Type B pancreatic cell (in vitro differentiated cells): ENCODE measurements at regions not wholly inside any gene's neighbourhood (a gene's known extent, or its start where the extent isn't known, plus 50 kb on each side); places are given as distances from the start of the nearest gene placed in this dataset.
"Not testable (repeated sequence)": the region's sequence is repeated elsewhere in the genome, so short reads cannot be mapped to it uniquely, and the experiment has no call there.

Experiments used
- DNase-seq: peaks from one replicate; pipeline ENCODE4 v3.0.0; 2021; ENCODE audit warnings: mixed read lengths; ENCODE audit not compliant: unreplicated experiment; ENCODE audit errors: extremely low spot score
- H3K27ac Mint-ChIP-seq: 2 replicates; pipeline ENCODE4 v1.8.0; 2021; ENCODE audit warnings: mild to moderate bottlenecking, mixed read lengths
- H3K27me3 Mint-ChIP-seq: 2 replicates; pipeline ENCODE4 v1.8.0; 2021; ENCODE audit warnings: mixed read lengths
- H3K36me3 Mint-ChIP-seq: 2 replicates; pipeline ENCODE4 v1.8.0; 2021; ENCODE audit warnings: mixed read lengths
- H3K4me1 Mint-ChIP-seq: one replicate; pipeline ENCODE4 v1.8.0; 2021; ENCODE audit warnings: mixed read lengths; ENCODE audit not compliant: unreplicated experiment
- H3K4me3 Mint-ChIP-seq: 2 replicates; pipeline ENCODE4 v1.8.0; 2021; ENCODE audit warnings: mild to moderate bottlenecking, mixed read lengths
- H3K9me3 Mint-ChIP-seq: 2 replicates; pipeline ENCODE4 v1.8.0; 2021; ENCODE audit warnings: mixed read lengths
- TF ChIP-seq, protein P1 (sequence below): fragments of 200-600 bp; sonication (generic); conservative IDR thresholded peaks from 2 replicates; pipeline ENCODE4 v1.5.0; 2021; ENCODE audit warnings: antibody characterized with exemption, mild to moderate bottlenecking

DNA sequence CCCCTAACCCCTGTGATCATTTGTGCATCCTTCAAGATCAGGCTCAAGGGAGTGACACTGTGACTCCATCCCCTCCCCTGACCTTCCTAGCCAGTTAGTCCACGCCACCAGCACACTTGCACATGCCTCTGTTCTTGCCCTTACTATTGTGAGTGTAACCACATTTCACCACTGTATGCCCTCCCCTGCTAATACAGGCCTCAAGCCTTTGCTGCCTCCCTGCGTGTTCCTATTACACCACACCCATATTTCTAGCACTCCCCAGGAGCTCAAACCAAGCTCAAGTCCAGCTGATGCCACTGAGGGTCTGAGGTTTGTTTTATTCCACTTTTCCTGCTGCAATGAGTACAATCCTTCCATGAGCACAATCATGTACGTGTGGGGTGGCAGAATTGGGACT lies 119.3 kb upstream of the FOXN2 start:
- Mint-ChIP-seq H3K9me3 (no peaks in the 10 kb centered on the region), H3K4me3 (no peak overlapping the region), H3K4me1 (no peaks in the 10 kb centered on the region), H3K27ac (no peak overlapping the region), H3K27me3 (no peaks in the 10 kb centered on the region), H3K36me3 (no peaks in the 10 kb centered on the region)
- TF ChIP-seq, protein P1, sequence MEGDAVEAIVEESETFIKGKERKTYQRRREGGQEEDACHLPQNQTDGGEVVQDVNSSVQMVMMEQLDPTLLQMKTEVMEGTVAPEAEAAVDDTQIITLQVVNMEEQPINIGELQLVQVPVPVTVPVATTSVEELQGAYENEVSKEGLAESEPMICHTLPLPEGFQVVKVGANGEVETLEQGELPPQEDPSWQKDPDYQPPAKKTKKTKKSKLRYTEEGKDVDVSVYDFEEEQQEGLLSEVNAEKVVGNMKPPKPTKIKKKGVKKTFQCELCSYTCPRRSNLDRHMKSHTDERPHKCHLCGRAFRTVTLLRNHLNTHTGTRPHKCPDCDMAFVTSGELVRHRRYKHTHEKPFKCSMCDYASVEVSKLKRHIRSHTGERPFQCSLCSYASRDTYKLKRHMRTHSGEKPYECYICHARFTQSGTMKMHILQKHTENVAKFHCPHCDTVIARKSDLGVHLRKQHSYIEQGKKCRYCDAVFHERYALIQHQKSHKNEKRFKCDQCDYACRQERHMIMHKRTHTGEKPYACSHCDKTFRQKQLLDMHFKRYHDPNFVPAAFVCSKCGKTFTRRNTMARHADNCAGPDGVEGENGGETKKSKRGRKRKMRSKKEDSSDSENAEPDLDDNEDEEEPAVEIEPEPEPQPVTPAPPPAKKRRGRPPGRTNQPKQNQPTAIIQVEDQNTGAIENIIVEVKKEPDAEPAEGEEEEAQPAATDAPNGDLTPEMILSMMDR, result no peak
- DNase-seq, result no peak

DNA sequence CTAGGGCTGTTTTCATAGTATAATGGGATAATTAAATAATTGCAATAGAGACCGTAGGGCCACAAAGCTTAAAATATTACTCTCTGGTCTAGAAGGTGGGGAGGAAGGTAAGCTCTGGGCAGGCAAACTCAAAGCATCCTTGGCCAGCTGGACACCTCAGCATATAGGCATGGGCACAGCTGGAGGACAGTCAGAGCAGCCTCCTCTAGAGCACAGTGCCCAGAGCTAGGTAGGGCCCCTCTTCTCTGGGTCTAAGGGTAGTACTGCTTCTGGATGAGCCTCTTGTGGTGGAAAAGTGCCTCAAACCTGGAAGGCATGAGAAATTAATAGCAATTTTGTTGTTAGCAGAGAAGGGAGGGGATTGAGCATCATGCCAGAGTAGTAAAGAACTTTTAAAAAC lies 116.9 kb upstream of the FOXN2 start:
- no peak for DNase-seq
- TF ChIP-seq, protein P1, result no peak
- Mint-ChIP-seq H3K9me3 (no peaks in the 10 kb centered on the region), H3K4me3 (no peak overlapping the region), H3K27ac (no peak overlapping the region), H3K27me3 (no peaks in the 10 kb centered on the region), H3K4me1 (no peaks in the 10 kb centered on the region), H3K36me3 (no peaks in the 10 kb centered on the region)

DNA sequence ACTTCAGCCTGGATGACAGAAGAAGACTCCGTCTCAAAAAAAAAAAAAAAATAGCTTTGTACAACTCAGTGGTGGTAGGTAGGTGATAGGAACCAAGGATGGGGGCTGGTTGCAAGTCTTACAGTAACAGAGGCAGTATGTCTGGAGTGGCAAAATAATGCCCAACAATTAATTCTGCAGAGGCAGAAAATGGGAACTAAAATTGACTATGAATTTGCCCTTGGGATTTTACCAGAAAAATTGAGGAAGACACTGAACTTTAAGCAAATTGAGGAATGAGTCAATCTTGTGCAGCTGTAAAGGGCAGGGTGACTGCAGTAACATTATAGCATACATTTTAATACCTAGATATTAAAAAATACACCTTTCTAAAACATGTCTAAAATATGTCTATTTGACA lies 116.1 kb upstream of the FOXN2 start:
- TF ChIP-seq, protein P1, result no peak
- H3K9me3 Mint-ChIP-seq, result no peaks in the 10 kb centered on the region
- H3K4me1 Mint-ChIP-seq, result no peaks in the 10 kb centered on the region
- H3K27ac Mint-ChIP-seq, result no peak overlapping the region
- no peaks in the 10 kb centered on the region for H3K27me3 Mint-ChIP-seq
- DNase-seq, result no peak
- no peaks in the 10 kb centered on the region for H3K36me3 Mint-ChIP-seq
- H3K4me3 Mint-ChIP-seq, result no peak overlapping the region

DNA sequence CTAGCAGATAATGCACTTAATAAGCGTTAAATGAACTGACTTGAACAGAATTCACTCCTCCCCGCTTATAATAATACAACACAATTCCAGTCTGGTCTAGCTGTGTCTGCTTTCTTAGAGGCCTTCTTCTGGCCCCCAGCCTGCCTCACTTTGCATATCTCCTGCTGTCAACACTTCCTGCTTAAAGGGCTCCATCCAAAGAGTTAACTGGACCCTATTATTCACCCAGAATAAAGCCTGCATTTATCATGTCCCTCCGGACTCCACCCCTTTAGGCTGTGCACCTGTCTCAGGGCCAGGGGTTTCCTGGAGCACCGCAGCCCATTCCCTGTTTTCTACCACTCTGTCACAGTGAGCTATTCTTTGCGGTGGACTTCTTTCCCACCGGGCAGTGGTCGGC lies 115.4 kb upstream of the FOXN2 start:
- TF ChIP-seq, protein P1, result no peak
- no peak overlapping the region for H3K4me3 Mint-ChIP-seq
- no peaks in the 10 kb centered on the region for H3K9me3 Mint-ChIP-seq
- no peaks in the 10 kb centered on the region for H3K27me3 Mint-ChIP-seq
- no peak for DNase-seq
- no peaks in the 10 kb centered on the region for H3K4me1 Mint-ChIP-seq
- no peaks in the 10 kb centered on the region for H3K36me3 Mint-ChIP-seq
- H3K27ac Mint-ChIP-seq, result no peak overlapping the region

DNA sequence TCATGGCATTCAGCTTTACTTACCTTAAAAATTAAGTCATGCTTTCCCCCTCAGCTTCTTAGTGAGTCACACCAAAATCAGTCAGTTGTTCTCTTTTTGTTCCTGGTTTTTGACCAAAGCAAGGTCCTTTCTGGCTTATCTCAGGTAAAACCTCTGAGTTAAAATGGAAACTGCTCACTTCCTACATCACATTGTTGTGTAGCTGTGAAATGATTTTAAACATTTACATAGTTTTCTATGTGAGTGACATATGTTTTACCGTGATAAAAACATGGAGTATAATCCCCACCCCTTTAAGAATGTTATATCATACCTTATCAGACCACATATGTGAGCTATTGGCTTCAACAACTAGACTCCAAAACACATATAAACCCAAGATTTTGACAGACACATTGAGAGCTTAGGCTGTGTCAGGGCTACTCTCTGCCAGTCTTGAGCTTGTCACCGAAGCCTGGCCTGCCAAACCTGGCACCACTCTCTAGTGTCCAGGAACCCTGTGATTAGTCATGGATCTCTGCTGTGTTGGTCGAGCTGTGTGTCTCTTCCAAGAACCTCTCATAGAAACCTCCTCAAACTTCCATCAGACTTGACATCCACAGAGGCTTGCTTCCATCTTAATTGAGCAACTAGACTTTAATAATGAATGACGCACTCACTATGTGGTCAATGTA lies 113.7 kb upstream of the FOXN2 start:
- no peaks in the 10 kb centered on the region for H3K4me1 Mint-ChIP-seq
- no peaks in the 10 kb centered on the region for H3K9me3 Mint-ChIP-seq
- no peaks in the 10 kb centered on the region for H3K36me3 Mint-ChIP-seq
- no peak for DNase-seq
- H3K27me3 Mint-ChIP-seq, result no peaks in the 10 kb centered on the region
- H3K27ac Mint-ChIP-seq, result no peak overlapping the region
- no peak overlapping the region for H3K4me3 Mint-ChIP-seq
- TF ChIP-seq, protein P1, result no peak

DNA sequence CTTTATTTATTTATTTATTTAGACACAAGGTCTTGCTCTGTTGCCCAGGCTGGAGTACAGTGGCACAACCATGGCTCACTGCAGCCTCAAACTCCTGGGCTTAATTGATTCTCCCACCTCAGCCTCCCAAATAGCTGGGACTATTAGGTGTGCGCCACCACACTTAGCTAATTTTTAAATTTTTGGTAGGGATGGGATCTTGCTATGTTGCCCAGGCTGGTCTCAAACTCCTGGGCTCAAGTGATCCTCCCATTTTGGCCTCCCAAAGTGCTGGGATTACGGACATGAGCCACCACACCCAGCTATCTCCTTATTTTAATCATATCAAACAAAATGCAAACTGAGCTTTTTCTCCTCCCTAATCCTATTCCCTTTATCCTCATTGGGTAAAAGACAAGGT lies 113.0 kb upstream of the FOXN2 start:
- DNase-seq, H3K36me3 Mint-ChIP-seq, H3K9me3 Mint-ChIP-seq, H3K27ac Mint-ChIP-seq, H3K4me1 Mint-ChIP-seq, H3K27me3 Mint-ChIP-seq, H3K4me3 Mint-ChIP-seq: not testable (repeated sequence)
